Posterior cingulate gyrus (tissue), 11 donors: ENCODE measurements at regions not wholly inside any gene's neighbourhood (a gene's known extent, or its start where the extent isn't known, plus 50 kb on each side); places are given as distances from the start of the nearest gene placed in this dataset.

Experiments used
- DNase-seq, 10 donors: peaks; one replicate each; pipeline versions ENCODE4 v3.0.0 to v3.0.0-alpha.2; 2020 to 2021; ENCODE audit warnings: mixed read lengths in 3 of 10
- intact Hi-C: fragments of 100-400 bp; cut with DNase I; formaldehyde crosslinking; loops from one replicate; pipeline ENCODE4 v1.15.1; 2023

GRCh38 chr16:54493061-54493460 is 206.5 kb upstream of the IRX3 start:
- DNase-seq: no peak
- intact Hi-C loops: no loop called here

DNA sequence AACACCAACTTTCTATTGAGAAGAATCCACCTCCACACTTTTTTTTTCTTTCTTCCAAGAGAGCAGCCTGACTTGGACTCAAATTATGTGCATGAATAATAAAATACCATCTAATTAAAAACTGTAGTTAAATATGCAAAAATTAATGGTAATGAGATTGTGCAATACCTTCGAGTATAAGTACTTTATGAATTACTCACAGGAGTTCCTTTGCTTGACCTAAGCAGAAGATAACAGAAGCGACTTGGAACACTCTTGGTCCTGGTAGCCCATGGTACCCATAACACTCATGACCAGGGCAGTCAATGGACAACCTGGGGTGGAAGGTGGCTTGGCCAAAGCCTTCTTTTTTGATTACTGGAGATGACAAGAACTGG is 203.5 kb upstream of the IRX3 start:
- intact Hi-C loops: no loop called here
- DNase-seq: no peak

GRCh38 chr16:54489225-54490111 is 202.9 kb upstream of the IRX3 start:
- no peak for DNase-seq
- intact Hi-C loops: no loop called here

DNA sequence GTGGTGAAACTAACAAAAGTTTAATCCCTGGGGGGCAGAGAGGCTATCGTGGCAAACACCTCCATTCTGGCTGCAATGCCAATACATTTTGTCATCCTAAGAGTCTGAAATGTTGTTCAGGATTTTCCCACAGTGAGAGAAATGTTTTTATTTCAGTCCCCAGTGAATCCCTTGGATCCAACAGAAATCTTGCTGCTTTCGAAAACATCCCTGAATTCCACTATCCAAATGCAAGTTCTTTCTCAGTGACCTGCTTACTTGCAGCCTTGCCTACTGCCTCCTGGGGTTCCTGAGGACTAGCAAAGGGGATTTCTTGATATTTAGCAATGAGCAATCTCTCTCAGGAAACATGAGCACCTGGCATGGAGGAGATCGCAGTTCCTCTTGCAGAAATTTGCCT is 202.1 kb upstream of the IRX3 start:
- intact Hi-C loops: no loop called here

GRCh38 chr16:54487933-54488332 is 201.3 kb upstream of the IRX3 start:
- DNase-seq: no peak
- intact Hi-C loops: no loop called here

More for the DNA sequence above, 202.1 kb upstream of the IRX3 start:
- DNase-seq: no peak

- no peak for DNase-seq
- intact Hi-C loops: no loop called here
These were observed 198.1 kb upstream of the IRX3 start for GRCh38 chr16:54484700-54485099.

DNA sequence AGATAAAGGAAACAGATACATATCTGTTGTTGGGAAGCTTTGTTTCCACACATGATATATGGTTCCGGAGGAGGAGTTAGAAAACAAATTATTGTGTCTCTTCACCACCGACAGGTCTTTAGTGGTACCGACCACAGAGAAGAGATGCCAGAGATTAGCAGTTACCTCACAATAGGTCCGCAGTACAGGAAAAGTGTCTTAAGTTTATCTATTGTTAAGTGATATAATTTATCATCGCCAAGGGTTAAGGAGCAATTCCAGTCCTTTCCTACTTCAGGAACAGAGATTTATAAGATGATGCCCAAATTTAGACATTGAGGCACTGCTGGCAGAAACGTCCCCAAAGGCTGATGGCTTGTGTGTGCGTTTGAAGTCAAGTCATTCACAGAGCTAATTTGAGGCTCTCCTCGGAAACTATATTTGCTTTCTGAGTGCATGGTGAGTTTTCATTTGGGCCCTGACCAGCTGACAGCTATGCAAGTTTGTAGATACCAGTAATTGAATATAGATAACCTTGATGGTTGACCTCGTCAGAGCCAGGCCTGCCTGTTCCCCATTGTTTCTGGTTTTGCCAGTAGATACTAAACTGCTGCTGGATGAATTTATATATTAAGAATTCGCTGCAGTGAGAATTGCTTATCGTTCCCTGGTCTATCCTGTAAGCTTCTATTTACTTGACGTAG is 196.4 kb upstream of the IRX3 start:
- intact Hi-C loops: no loop called here
- no peak for DNase-seq

DNA sequence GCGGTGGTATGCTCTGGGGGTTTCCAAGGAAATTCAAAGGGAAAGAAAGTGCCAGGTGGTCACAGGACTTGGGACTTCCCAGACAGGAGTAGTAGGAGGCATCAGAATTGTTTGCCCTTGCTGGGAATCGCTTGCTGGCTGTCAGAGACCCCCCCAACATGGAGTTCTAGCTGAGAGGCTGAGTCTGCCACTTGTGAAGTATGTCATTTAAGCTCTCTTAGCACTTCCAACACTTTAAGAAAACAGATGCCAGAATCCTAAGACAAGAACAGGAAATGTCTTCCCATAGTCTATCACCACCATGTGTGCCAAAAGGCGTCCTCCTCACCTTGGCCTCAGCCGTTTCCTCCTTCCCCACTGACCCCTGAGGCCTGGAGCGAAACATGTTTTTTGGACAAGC is 193.8 kb upstream of the IRX3 start:
- intact Hi-C loops: no loop called here
- DNase-seq: no peak

- DNase-seq: no peak
- intact Hi-C loops: no loop called here
These were observed 193.0 kb upstream of the IRX3 start for GRCh38 chr16:54479546-54479945.

DNA sequence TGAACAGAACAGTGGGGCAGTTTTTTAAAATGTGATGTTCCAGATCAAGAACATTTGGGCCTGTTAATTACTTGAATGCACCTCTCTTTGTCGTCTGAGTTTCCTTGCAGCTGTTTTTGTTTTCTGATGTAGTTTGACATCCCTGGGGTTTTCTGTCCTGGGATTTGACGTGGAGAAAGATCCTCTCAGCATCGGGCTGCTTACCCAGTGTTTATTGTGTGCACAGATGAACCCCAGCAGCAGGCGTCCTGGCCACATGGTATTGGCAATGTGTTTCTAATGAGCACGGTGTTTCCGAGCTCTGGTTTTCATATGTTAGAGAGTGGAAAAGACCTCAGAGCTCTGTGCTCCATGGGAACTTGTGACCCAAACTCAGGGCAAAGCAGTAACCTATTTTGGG is 191.1 kb upstream of the IRX3 start:
- intact Hi-C loops: no loop called here
- no peak for DNase-seq

DNA sequence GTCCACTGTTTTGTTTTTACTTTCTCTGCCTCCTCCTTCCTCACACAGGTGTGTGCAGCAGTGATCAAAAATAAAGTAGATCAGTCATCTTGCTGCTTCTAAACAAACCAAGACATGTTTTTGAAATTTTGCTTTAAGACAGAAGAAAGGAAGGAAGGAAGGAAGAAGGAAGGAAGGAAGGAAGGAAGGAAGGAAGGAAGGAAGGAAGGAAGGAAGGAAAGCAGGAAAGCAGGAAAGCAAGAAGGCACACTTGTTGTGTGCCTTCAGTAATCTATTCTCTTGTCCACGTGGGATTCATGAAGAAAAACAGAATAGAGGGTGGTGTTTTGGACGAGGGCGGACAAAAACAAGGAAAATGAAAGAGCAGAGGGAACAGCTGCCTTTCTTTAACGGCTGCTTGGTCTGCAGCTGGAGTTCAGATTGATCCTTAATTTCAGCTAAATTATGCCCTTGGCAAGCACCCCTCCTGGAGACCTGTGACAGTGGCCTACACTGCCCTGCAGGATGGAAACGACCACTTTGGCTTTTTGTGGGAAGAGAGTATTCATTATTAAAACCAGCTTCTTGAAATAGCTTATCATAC is 188.5 kb upstream of the IRX3 start:
- intact Hi-C loops: no loop called here
- DNase-seq: no peak

- intact Hi-C loops: no loop called here
- no peak for DNase-seq
These were observed 186.8 kb upstream of the IRX3 start for GRCh38 chr16:54473226-54473993.

DNA sequence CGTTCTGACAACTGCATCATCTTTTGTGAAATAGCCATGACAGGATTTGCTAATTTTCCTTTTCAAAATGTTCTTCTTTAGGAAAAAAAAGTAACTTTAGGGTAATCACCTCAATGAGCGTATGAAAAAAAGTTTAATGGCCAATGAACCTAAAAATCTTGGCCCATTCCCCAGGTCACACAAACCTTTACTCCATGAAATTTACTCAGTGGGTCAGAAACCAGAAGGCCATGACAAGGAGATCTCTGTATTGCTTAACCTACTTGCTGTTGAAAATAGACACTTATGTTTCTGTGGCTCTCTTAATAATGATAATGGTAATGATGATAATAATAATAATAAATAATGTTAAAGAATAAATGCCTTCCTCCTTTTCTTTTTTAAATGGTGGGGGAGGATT is 180.8 kb upstream of the IRX3 start:
- DNase-seq: no peak
- intact Hi-C loops: no loop called here

- no peak for DNase-seq
- intact Hi-C loops: no loop called here
These were observed 179.6 kb upstream of the IRX3 start for GRCh38 chr16:54466233-54466632.

DNA sequence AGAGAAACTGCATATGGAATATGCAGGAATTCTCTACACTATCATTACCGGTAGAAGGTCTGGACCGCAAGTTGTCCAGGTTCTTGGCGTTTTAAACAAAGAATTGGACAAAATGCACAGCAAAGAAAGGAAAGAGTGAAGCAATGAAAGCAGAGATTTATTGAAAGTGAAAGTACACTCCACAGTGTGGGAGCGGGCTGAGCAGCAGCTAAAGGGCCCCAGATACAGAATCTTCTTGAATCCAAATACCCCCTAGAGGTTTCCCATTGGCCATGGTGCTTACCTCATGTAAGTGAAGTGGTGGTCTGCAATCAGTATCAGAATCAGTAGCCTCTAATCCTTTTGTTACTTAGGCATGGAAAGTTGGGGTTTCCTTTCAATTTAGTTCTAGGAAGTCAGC is 178.5 kb upstream of the IRX3 start:
- no peak for DNase-seq
- intact Hi-C loops: no loop called here

GRCh38 chr16:54462771-54463170 is 176.2 kb upstream of the IRX3 start:
- DNase-seq: no peak
- intact Hi-C loops: no loop called here

GRCh38 chr16:54462151-54462651 is 175.6 kb upstream of the IRX3 start:
- no peak for DNase-seq
- intact Hi-C loops: no loop called here

- intact Hi-C loops: no loop called here
- no peak for DNase-seq
These were observed 173.8 kb upstream of the IRX3 start for GRCh38 chr16:54460263-54460860.

DNA sequence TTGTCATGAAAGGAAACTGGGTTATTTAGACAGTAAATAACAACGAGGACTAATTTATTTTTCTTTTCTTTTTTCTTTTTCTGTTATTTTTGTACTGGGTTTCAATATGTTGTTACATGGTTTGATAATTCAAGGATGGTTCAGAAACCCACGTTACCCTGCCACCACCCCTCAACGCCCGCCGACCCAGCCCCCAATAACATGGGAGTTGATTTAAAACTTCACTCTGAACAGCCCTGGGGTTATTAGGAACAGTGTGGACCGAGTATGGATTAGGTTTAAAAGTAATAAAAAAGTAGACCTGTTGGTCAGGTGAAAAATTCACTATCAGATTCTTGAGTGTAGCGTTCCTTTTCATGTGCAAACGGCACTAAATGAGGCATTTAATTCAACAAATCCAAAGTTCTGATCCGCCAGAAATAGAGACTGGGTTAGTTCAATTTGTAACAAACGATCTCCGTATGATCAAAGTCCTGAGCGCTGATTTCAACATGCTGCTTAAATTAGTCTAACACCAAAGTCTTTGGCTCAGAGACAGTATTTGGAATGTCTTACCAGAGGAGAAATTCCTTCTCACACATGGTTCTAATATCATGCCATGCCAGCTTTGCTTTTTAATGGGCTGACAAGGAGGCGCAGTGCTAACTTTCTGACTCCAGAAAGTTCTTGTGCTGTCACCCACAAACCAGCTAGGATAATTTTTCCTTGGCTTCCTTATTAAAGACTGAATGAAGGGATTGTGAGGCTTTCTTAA is 173.1 kb upstream of the IRX3 start:
- intact Hi-C loops: no loop called here

DNA sequence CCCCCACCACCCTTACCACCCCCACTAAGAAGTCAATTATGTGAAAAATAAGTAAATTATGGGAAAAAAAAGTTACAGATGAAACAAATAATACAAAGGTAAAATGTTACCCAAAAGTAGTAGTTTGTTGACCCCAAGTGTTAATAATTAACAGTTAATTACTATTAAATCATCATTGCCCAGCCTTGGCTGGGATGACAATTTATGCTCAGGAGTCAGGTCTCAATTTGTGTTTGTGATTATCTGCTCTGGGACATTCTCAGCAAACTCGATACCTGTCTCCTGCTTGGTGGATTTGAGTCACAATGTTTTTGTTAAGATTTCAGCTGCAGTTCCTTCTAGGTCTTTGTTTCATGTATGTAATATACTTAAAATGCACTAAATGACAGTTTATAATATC is 172.3 kb upstream of the IRX3 start:
- DNase-seq: no peak
- intact Hi-C loops: no loop called here

More for the DNA sequence above, 173.1 kb upstream of the IRX3 start:
- no peak for DNase-seq
